ENCODE measurements at regions not wholly inside any gene's neighbourhood (a gene's known extent, or its start where the extent isn't known, plus 50 kb on each side); places are given as distances from the start of the nearest gene placed in this dataset.

DNA sequence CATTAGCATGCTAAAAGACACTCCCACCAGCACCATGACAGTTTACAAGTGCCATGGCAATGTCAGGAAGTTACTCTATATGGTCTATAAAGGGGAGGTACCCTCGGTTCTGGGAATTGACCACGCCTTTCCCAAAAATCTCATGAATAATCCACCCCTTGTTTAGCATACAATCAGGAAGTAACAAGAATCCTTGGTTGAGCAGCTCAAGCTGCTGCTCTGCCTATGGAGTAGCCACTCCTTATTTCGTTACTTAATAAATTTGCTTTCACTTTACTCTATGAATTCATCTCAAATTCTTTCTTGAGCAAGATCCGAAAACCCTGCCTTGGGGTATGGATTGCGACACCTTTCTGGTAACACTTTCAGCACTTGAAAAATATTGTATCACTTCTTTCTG is 243.0 kb downstream of the BMP2 start:
- no peak for TF ChIP-seq CTCF (conservative IDR thresholded peaks at IDR 0.05; ENCODE audit: low read length)
- no peak for TF ChIP-seq EZH2phosphoT487 (IDR thresholded peaks at IDR 0.05; ENCODE audit: borderline replicate concordance)
